ENCODE measurements at regions not wholly inside any gene's neighbourhood (a gene's known extent, or its start where the extent isn't known, plus 50 kb on each side); places are given as distances from the start of the nearest gene placed in this dataset.

DNA sequence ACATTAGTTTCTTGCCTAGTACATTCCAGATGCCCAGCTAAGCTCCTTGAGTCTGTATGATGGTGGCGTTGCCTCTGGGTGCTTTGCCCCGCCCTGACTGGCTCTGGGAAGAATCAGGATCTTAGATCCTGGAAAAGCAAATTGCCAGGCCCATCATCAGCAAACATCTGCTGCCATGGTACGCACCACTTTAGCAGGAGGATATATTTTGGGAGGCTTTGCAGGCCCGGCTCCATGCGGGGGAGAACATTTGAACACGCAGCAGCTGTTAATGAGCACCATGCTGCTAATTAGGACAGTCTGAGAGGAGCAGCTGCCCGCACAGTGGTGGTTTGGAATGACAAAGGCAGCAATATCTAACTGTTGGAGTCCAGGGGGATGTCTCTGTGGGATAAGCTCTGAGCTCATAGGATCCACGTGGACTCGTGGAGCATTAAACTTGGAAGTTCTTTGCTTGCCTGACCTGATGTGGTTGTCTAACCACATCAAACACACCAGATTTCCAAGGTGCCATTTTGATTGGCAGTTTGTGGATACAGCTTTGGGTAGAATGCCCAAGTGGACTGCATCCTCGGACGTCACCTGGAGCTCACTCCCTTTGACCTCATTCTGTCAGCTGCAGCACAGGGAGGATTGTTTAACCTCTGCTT, 217.0 kb upstream of the ZBED5 start:
- H3K36me3 ChIP-seq = no peaks in the 10 kb centered on the region
- no peaks in the 10 kb centered on the region for H3K9me3 ChIP-seq
- no peak overlapping the region for H3K4me3 ChIP-seq (ENCODE audit: low read depth, low read length)
- H3K27me3 ChIP-seq = no peaks in the 10 kb centered on the region
- DNase-seq = no peak
- TF ChIP-seq, protein P1, sequence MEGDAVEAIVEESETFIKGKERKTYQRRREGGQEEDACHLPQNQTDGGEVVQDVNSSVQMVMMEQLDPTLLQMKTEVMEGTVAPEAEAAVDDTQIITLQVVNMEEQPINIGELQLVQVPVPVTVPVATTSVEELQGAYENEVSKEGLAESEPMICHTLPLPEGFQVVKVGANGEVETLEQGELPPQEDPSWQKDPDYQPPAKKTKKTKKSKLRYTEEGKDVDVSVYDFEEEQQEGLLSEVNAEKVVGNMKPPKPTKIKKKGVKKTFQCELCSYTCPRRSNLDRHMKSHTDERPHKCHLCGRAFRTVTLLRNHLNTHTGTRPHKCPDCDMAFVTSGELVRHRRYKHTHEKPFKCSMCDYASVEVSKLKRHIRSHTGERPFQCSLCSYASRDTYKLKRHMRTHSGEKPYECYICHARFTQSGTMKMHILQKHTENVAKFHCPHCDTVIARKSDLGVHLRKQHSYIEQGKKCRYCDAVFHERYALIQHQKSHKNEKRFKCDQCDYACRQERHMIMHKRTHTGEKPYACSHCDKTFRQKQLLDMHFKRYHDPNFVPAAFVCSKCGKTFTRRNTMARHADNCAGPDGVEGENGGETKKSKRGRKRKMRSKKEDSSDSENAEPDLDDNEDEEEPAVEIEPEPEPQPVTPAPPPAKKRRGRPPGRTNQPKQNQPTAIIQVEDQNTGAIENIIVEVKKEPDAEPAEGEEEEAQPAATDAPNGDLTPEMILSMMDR (IDR thresholded peaks at IDR 0.05; ENCODE audit: low read depth, low read length) = no peak
- no peaks in the 10 kb centered on the region for H3K4me1 ChIP-seq

DNA sequence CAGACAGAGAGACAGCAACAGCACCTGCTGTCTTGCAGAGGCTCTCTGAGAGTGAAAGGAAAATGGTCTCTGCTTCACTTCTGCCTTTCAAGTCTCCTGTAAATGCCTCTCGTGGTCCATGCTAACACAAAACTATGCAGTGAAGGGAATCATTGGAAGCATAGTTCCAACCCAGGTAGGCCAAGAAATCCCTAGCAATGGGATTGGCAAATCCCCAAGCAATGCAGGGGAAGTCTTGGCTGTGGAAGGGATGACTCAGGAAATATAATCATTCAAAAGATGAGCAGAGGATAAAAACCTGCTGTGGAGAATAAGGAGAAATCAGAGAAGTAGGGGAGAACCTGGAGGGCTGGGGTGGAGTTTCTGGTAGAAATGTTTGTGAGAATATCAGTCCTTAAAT, 216.1 kb upstream of the ZBED5 start:
- no peaks in the 10 kb centered on the region for H3K27me3 ChIP-seq
- H3K4me3 ChIP-seq (ENCODE audit: low read depth, low read length) = no peak overlapping the region
- no peak for DNase-seq
- no peaks in the 10 kb centered on the region for H3K36me3 ChIP-seq
- H3K4me1 ChIP-seq = no peaks in the 10 kb centered on the region
- TF ChIP-seq, protein P1 (IDR thresholded peaks at IDR 0.05; ENCODE audit: low read depth, low read length) = no peak
- no peaks in the 10 kb centered on the region for H3K9me3 ChIP-seq

DNA sequence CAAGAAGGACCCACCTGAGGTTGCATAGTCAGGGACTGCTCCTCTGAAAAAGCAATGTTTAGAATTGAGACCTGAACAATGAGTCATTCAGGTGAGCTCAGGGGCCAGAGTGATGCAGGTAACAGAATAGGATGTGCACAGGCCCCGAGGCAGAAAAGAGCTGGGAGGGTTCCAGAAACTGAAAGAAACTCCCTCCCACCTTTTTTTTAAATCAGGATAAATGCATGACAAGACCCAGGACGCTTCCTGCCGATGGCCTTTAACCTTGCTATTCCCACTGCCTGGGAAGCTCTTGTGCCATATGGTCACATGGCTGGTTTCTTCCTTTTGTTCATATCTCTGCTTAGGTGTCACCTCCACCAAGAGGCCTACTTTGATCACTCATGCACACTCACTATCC, 214.2 kb upstream of the ZBED5 start:
- Histone ChIP-seq H3K9me3 (no peaks in the 10 kb centered on the region), H3K4me3 (ENCODE audit: low read depth, low read length) (no peak overlapping the region), H3K36me3 (no peaks in the 10 kb centered on the region), H3K27me3 (no peaks in the 10 kb centered on the region), H3K4me1 (no peaks in the 10 kb centered on the region)
- DNase-seq = no peak
- TF ChIP-seq, protein P1 (IDR thresholded peaks at IDR 0.05; ENCODE audit: low read depth, low read length) = no peak

DNA sequence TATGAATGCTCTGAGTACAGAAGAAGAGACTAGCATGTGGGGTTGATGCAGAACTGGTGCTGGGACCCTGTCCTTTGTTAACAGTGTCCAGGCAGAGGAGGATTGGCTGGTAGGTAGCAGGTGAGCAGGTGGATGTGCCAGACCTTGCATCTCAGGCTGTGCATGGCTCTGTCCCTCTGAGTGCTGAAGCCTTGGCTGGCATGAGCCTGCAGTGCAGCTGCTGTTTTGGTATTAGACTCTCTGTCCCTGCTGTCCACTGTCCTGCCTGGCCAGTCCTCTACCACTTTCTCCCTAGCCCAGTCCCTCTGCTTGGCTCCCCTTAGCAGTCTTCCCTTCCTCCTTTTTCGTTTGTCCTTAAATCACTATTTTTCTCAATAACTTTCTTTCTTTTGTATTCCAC, 213.6 kb upstream of the ZBED5 start:
- Histone ChIP-seq H3K4me3 (ENCODE audit: low read depth, low read length) (no peak overlapping the region), H3K4me1 (no peaks in the 10 kb centered on the region), H3K9me3 (no peaks in the 10 kb centered on the region), H3K27me3 (no peaks in the 10 kb centered on the region), H3K36me3 (no peaks in the 10 kb centered on the region)
- no peak for DNase-seq
- TF ChIP-seq, protein P1 (IDR thresholded peaks at IDR 0.05; ENCODE audit: low read depth, low read length) = no peak

DNA sequence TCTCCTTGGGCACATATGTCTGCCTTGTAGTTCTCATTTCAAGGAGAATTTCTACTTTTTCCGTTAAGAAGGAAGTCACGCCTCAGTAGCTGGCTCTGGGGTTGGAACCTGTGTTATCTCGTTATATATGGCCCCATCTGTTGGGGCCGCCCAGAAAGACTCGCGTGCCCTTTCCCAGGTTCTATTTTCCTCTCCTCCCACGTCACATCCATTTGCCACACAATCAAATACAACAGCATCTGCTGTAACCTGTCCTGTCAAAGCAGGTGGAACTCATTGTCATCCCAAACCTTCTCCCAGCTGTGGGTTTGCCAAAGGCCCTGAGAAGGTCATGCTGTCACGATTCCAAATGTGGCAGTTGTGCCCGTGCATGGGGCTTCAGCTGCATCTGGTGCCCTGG, 213.1 kb upstream of the ZBED5 start:
- Histone ChIP-seq H3K27me3 (no peaks in the 10 kb centered on the region), H3K36me3 (no peaks in the 10 kb centered on the region), H3K4me3 (ENCODE audit: low read depth, low read length) (no peak overlapping the region), H3K9me3 (no peaks in the 10 kb centered on the region), H3K4me1 (no peaks in the 10 kb centered on the region)
- TF ChIP-seq, protein P1 (IDR thresholded peaks at IDR 0.05; ENCODE audit: low read depth, low read length) = no peak
- no peak for DNase-seq

DNA sequence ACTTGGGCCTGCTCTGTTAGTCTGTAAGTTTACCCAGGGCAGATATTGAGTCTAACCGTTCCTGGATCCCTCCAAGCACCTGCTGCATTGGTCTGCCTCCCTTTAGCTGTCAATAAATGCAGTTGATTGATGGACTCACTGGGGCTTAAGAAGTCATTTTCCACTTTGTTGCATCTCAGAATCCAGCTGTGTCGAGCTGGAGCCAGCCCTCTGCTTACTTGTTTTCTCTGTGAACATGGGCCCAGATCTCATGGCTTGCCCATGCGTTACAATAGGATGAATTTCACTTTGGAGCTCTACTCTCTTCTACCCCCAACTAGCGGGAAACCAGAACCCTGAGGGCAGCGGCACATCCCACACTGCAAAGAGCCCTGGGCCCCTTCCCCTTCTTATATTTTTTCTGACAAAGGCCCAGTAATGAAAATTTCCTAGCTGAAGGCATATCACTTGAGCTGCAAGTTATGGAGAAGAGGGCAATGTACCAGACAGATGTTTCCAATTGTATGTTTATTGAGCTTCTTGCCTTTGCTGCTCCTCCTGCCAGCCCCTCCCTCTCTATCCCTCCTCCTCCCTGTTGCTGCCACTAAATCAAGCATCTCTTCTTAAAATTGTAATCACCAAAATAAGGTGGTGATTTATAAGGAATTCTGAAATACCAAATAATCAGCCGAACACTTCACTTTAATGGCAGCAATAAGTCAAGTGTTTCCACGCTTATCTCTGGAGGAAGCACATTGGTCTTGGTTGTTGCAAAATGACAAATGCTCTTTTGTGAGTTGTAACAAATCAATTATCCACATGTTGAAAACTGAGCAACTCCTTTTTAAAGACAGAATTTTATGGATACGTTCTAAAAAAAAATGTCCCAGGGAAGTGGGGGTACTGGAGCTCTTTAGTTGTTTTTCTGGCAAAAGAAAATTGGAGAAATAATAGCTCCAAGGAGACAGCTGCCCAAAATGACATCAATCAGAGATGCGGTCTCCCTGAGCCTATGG, 212.3 kb upstream of the ZBED5 start:
- no peak for DNase-seq
- Histone ChIP-seq H3K36me3 (no peaks in the 10 kb centered on the region), H3K27me3 (no peaks in the 10 kb centered on the region), H3K9me3 (no peaks in the 10 kb centered on the region), H3K4me1 (no peaks in the 10 kb centered on the region), H3K4me3 (ENCODE audit: low read depth, low read length) (no peak overlapping the region)
- TF ChIP-seq, protein P1 (IDR thresholded peaks at IDR 0.05; ENCODE audit: low read depth, low read length) = no peak
